ENCODE measurements at regions not wholly inside any gene's neighbourhood (a gene's known extent, or its start where the extent isn't known, plus 50 kb on each side); places are given as distances from the start of the nearest gene placed in this dataset.

DNA sequence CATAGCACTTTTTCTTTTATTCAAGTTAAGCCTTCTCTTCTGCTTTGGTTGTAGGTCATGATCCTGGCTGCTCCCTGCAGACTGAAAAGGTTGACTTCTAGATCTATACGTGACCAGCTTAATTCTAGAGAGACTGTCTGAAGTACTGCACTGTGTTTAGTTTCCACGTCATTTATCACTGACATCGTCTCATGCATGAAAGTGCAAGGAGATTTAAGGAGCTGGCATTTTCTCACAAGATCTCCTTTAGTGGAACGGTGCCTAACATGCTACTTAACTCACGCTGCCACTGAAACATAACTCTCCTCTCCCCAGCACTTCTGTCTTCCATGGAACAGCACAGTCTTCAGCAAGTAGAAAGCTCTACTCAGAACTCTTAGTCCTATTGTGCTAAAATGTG lies 583.0 kb upstream of the KLHL29 start:
- Histone ChIP-seq H3K4me3 (ENCODE audit: low read depth, low read length) (no peak overlapping the region), H3K4me1 (ENCODE audit: control insufficient read depth, insufficient read depth, low read length) (no peaks in the 10 kb centered on the region), H3K27ac (ENCODE audit: extremely low read depth, low read depth, low read length) (no peak overlapping the region), H3K36me3 (ENCODE audit: control insufficient read depth in 2 of 2, insufficient read depth in 1 of 2, low read length in 2 of 2) (no peaks in the 10 kb centered on the region), H3K9me3 (ENCODE audit: control insufficient read depth, insufficient read depth, low read depth, low read length) (no peaks in the 10 kb centered on the region)
- ChIA-PET CTCF (no interaction called here), POLR2A (no interaction called here)
- no peak for TF ChIP-seq ZNF223 (tag by site-specific recombination; IDR thresholded peaks at IDR 0.05)
- TF ChIP-seq ZNF530 (tag by site-specific recombination; IDR thresholded peaks at IDR 0.05; ENCODE audit: low read depth) = no peak
- no peak for TF ChIP-seq ZNF544 (tag by site-specific recombination; IDR thresholded peaks at IDR 0.05)
- TF ChIP-seq YY2 (tag by site-specific recombination; IDR thresholded peaks at IDR 0.05) = no peak
- TF ChIP-seq, protein P1, sequence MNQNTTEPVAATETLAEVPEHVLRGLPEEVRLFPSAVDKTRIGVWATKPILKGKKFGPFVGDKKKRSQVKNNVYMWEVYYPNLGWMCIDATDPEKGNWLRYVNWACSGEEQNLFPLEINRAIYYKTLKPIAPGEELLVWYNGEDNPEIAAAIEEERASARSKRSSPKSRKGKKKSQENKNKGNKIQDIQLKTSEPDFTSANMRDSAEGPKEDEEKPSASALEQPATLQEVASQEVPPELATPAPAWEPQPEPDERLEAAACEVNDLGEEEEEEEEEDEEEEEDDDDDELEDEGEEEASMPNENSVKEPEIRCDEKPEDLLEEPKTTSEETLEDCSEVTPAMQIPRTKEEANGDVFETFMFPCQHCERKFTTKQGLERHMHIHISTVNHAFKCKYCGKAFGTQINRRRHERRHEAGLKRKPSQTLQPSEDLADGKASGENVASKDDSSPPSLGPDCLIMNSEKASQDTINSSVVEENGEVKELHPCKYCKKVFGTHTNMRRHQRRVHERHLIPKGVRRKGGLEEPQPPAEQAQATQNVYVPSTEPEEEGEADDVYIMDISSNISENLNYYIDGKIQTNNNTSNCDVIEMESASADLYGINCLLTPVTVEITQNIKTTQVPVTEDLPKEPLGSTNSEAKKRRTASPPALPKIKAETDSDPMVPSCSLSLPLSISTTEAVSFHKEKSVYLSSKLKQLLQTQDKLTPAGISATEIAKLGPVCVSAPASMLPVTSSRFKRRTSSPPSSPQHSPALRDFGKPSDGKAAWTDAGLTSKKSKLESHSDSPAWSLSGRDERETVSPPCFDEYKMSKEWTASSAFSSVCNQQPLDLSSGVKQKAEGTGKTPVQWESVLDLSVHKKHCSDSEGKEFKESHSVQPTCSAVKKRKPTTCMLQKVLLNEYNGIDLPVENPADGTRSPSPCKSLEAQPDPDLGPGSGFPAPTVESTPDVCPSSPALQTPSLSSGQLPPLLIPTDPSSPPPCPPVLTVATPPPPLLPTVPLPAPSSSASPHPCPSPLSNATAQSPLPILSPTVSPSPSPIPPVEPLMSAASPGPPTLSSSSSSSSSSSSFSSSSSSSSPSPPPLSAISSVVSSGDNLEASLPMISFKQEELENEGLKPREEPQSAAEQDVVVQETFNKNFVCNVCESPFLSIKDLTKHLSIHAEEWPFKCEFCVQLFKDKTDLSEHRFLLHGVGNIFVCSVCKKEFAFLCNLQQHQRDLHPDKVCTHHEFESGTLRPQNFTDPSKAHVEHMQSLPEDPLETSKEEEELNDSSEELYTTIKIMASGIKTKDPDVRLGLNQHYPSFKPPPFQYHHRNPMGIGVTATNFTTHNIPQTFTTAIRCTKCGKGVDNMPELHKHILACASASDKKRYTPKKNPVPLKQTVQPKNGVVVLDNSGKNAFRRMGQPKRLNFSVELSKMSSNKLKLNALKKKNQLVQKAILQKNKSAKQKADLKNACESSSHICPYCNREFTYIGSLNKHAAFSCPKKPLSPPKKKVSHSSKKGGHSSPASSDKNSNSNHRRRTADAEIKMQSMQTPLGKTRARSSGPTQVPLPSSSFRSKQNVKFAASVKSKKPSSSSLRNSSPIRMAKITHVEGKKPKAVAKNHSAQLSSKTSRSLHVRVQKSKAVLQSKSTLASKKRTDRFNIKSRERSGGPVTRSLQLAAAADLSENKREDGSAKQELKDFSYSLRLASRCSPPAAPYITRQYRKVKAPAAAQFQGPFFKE (tag by site-specific recombination; IDR thresholded peaks at IDR 0.05; ENCODE audit: borderline replicate concordance) = no peak

DNA sequence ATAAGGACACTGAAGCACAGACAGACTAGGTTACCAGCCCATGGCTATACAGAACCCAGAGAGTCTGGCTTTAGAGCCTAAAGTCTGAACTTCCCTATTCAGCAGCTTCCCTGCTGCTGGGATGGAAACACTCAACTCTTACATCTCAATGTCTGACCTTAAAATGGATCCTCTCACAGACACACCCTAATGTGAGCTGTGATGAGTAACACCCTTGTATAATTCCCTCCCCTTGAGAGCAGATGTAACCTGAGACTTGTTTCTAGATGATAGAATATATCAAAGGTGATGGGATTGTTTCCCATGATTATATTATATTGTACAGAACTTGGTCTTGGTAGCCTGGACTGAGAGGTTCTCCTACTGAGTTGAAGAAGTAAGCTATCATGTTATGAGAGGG lies 577.1 kb upstream of the KLHL29 start:
- H3K27ac ChIP-seq (ENCODE audit: extremely low read depth, low read depth, low read length) = no peak overlapping the region

DNA sequence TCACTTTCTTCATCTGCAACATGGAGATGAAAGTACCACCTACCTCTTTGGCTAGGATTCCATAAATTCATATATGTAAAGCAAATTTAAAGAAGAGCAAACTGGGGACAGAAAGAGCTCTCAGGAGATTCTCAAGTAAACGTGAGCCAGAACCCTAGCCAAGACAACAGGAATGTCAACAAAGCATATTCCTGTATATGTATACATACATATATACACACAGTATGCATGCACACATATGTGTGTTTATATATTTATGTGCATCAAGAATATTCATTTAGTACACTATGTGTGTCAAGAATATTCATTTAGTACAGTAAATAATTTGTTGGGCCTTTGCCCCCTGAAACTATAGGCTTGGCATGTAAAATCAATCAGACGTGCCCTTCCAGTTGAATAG lies 574.4 kb upstream of the KLHL29 start:
- POLR2A ChIA-PET = no interaction called here
- TF ChIP-seq TCF7L2 (IDR thresholded peaks at IDR 0.05; ENCODE audit: borderline replicate concordance, low read depth, low read length) (no peak), ZNF530 (tag by site-specific recombination; IDR thresholded peaks at IDR 0.05; ENCODE audit: low read depth) (no peak), KLF9 (tag by site-specific recombination; IDR thresholded peaks at IDR 0.05; ENCODE audit: low read depth) (no peak), ZNF266 (tag by site-specific recombination; IDR thresholded peaks at IDR 0.05; ENCODE audit: low read depth) (no peak)
- TF ChIP-seq, protein P2, sequence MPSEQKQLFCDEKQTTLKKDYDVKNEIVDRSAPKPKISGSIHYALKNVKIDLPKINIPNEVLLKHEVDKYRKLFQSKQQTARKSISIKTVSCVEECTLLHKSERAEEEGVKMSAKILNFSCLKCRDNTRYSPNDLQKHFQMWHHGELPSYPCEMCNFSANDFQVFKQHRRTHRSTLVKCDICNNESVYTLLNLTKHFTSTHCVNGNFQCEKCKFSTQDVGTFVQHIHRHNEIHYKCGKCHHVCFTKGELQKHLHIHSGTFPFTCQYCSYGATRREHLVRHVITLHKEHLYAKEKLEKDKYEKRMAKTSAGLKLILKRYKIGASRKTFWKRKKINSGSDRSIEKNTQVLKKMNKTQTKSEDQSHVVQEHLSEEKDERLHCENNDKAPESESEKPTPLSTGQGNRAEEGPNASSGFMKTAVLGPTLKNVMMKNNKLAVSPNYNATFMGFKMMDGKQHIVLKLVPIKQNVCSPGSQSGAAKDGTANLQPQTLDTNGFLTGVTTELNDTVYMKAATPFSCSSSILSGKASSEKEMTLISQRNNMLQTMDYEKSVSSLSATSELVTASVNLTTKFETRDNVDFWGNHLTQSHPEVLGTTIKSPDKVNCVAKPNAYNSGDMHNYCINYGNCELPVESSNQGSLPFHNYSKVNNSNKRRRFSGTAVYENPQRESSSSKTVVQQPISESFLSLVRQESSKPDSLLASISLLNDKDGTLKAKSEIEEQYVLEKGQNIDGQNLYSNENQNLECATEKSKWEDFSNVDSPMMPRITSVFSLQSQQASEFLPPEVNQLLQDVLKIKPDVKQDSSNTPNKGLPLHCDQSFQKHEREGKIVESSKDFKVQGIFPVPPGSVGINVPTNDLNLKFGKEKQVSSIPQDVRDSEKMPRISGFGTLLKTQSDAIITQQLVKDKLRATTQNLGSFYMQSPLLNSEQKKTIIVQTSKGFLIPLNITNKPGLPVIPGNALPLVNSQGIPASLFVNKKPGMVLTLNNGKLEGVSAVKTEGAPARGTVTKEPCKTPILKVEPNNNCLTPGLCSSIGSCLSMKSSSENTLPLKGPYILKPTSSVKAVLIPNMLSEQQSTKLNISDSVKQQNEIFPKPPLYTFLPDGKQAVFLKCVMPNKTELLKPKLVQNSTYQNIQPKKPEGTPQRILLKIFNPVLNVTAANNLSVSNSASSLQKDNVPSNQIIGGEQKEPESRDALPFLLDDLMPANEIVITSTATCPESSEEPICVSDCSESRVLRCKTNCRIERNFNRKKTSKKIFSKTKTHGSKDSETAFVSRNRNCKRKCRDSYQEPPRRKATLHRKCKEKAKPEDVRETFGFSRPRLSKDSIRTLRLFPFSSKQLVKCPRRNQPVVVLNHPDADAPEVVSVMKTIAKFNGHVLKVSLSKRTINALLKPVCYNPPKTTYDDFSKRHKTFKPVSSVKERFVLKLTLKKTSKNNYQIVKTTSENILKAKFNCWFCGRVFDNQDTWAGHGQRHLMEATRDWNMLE (tag by site-specific recombination; conservative IDR thresholded peaks at IDR 0.05; ENCODE audit: low read depth) = no peak
- TF ChIP-seq, protein P3, sequence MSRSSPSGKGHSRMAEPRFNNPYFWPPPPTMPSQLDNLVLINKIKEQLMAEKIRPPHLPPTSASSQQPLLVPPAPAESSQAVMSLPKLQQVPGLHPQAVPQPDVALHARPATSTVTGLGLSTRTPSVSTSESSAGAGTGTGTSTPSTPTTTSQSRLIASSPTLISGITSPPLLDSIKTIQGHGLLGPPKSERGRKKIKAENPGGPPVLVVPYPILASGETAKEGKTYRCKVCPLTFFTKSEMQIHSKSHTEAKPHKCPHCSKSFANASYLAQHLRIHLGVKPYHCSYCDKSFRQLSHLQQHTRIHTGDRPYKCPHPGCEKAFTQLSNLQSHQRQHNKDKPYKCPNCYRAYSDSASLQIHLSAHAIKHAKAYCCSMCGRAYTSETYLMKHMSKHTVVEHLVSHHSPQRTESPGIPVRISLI (tag by site-specific recombination; IDR thresholded peaks at IDR 0.05) = no peak
- TF ChIP-seq, protein P4, sequence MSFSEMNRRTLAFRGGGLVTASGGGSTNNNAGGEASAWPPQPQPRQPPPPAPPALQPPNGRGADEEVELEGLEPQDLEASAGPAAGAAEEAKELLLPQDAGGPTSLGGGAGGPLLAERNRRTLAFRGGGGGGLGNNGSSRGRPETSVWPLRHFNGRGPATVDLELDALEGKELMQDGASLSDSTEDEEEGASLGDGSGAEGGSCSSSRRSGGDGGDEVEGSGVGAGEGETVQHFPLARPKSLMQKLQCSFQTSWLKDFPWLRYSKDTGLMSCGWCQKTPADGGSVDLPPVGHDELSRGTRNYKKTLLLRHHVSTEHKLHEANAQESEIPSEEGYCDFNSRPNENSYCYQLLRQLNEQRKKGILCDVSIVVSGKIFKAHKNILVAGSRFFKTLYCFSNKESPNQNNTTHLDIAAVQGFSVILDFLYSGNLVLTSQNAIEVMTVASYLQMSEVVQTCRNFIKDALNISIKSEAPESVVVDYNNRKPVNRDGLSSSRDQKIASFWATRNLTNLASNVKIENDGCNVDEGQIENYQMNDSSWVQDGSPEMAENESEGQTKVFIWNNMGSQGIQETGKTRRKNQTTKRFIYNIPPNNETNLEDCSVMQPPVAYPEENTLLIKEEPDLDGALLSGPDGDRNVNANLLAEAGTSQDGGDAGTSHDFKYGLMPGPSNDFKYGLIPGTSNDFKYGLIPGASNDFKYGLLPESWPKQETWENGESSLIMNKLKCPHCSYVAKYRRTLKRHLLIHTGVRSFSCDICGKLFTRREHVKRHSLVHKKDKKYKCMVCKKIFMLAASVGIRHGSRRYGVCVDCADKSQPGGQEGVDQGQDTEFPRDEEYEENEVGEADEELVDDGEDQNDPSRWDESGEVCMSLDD (tag by site-specific recombination; IDR thresholded peaks at IDR 0.05) = no peak

More for the DNA sequence above, 577.1 kb upstream of the KLHL29 start:
- CTCF ChIA-PET = interaction anchor here (0.6 kb wide), 1 partner anchor 67 kb away, joined by 5 read pairs; no protein-coding TSS in a partner anchor
- TF ChIP-seq ZNF768 (tag by site-specific recombination; IDR thresholded peaks at IDR 0.05) (no peak), ZFP3 (tag by site-specific recombination; IDR thresholded peaks at IDR 0.05; ENCODE audit: low read depth) (no peak), ZNF670 (tag by site-specific recombination; IDR thresholded peaks at IDR 0.05; ENCODE audit: low read depth) (no peak), ZNF701 (tag by site-specific recombination; IDR thresholded peaks at IDR 0.05) (no peak), REPIN1 (tag by site-specific recombination; IDR thresholded peaks at IDR 0.05; ENCODE audit: low read depth) (no peak), ZIC2 (tag by site-specific recombination; IDR thresholded peaks at IDR 0.05) (no peak), ZNF324 (tag by site-specific recombination; IDR thresholded peaks at IDR 0.05) (no peak), MEIS1 (CRISPR knock-in tag; IDR thresholded peaks at IDR 0.05; ENCODE audit: borderline replicate concordance) (no peak), ZNF555 (tag by site-specific recombination; conservative IDR thresholded peaks at IDR 0.05) (no peak), BCL11A (tag by site-specific recombination; IDR thresholded peaks at IDR 0.05; ENCODE audit: low read depth) (no peak), ZBTB8A (tag by site-specific recombination; IDR thresholded peaks at IDR 0.05) (no peak), HOXC10 (CRISPR knock-in tag; IDR thresholded peaks at IDR 0.05) (no peak)
- POLR2A ChIA-PET = no interaction called here
- Histone ChIP-seq H3K4me1 (ENCODE audit: control insufficient read depth, insufficient read depth, low read length) (no peaks in the 10 kb centered on the region), H3K36me3 (ENCODE audit: control insufficient read depth in 2 of 2, insufficient read depth in 1 of 2, low read length in 2 of 2) (no peaks in the 10 kb centered on the region), H3K9me3 (ENCODE audit: control insufficient read depth, insufficient read depth, low read depth, low read length) (no peaks in the 10 kb centered on the region), H3K4me3 (ENCODE audit: low read depth, low read length) (no peak overlapping the region)

More for the DNA sequence above, 574.4 kb upstream of the KLHL29 start:
- CTCF ChIA-PET = no interaction called here
- Histone ChIP-seq H3K27ac (ENCODE audit: extremely low read depth, low read depth, low read length) (no peak overlapping the region), H3K9me3 (ENCODE audit: control insufficient read depth, insufficient read depth, low read depth, low read length) (no peaks in the 10 kb centered on the region), H3K4me3 (ENCODE audit: low read depth, low read length) (no peak overlapping the region), H3K36me3 (ENCODE audit: control insufficient read depth in 2 of 2, insufficient read depth in 1 of 2, low read length in 2 of 2) (no peaks in the 10 kb centered on the region), H3K4me1 (ENCODE audit: control insufficient read depth, insufficient read depth, low read length) (no peaks in the 10 kb centered on the region)

All from HEK293 (cell line).